Suprapubic skin (tissue), 4 donors: ENCODE measurements at regions not wholly inside any gene's neighbourhood (a gene's known extent, or its start where the extent isn't known, plus 50 kb on each side); places are given as distances from the start of the nearest gene placed in this dataset.
A peak's percentile ranks its signal among the peaks of the same experiment; 100 is the strongest.

Source experiments
- DNase-seq, 2 donors: peaks; one replicate each; pipeline ENCODE4 v3.0.0-alpha.2; 2019; ENCODE audit warnings: low spot score in 2 of 2
- H3K27ac ChIP-seq: fragments of 200-600 bp; sonication (generic); one replicate; pipeline ENCODE4 v1.5.1; 2019
- H3K27me3 ChIP-seq: fragments of 200-600 bp; sonication (generic); one replicate; pipeline ENCODE4 v1.5.1; 2019
- H3K36me3 ChIP-seq: fragments of 200-600 bp; sonication (generic); one replicate; pipeline ENCODE4 v1.5.1; 2019
- H3K4me1 ChIP-seq: fragments of 200-600 bp; sonication (generic); one replicate; pipeline ENCODE4 v1.5.1; 2019
- H3K4me3 ChIP-seq: fragments of 200-600 bp; sonication (generic); one replicate; pipeline ENCODE4 v1.5.1; 2019; ENCODE audit warnings: mild to moderate bottlenecking
- H3K9me3 ChIP-seq: fragments of 200-600 bp; sonication (generic); one replicate; pipeline ENCODE4 v1.5.1; 2019
- CTCF ChIP-seq, 2 donors: fragments of 200-600 bp in 1 of 2; fragments of 450-650 bp in 1 of 2; sonication (generic) in 1 of 2; IDR thresholded peaks; one replicate each; pipeline ENCODE4 v1.5.1; 2016 to 2019; ENCODE audit warnings: antibody characterized with exemption in 2 of 2, mild to moderate bottlenecking in 1 of 2, moderate library complexity in 1 of 2
- EP300 ChIP-seq: sonication (generic); formaldehyde crosslinking; IDR thresholded peaks from one replicate; pipeline ENCODE4 v1.6.1; 2017; ENCODE audit warnings: antibody characterized with exemption
- POLR2A ChIP-seq, 2 donors: fragments of 450-650 bp; IDR thresholded peaks; one replicate each; pipeline ENCODE4 v1.6.1; 2017; ENCODE audit warnings: antibody characterized with exemption in 2 of 2, mild to moderate bottlenecking in 2 of 2, moderate library complexity in 2 of 2
- POLR2AphosphoS5 ChIP-seq, 3 donors: sonication (generic); formaldehyde crosslinking; IDR thresholded peaks; one replicate each; pipeline ENCODE4 v1.6.1; 2017; ENCODE audit warnings: antibody characterized with exemption in 3 of 3
- WGBS: methylation state at CpG from one replicate; pipeline ENCODE4 v1.1.5; 2018; 5-methylcytosine and 5-hydroxymethylcytosine counted together

GRCh38 chr1:164054331-164054730 is 504.7 kb upstream of the PBX1 start:
- TF ChIP-seq EP300 (no peak), POLR2A (IDR thresholded peaks at IDR 0.05) (no peak), POLR2AphosphoS5 (IDR thresholded peaks at IDR 0.05) (no peak), CTCF (IDR thresholded peaks at IDR 0.05) (no peak)
- H3K36me3 ChIP-seq = no peaks in the 10 kb centered on the region
- H3K4me3 ChIP-seq = no peak overlapping the region
- 68% methylated on average over 4 of the region's 4 CpGs for WGBS
- DNase-seq = no peak
- H3K27me3 ChIP-seq = no peaks in the 10 kb centered on the region
- no peaks in the 10 kb centered on the region for H3K4me1 ChIP-seq
- no peak overlapping the region for H3K27ac ChIP-seq
- no peaks in the 10 kb centered on the region for H3K9me3 ChIP-seq

- TF ChIP-seq CTCF (IDR thresholded peaks at IDR 0.05) (no peak), EP300 (no peak), POLR2AphosphoS5 (IDR thresholded peaks at IDR 0.05) (no peak), POLR2A (IDR thresholded peaks at IDR 0.05) (no peak)
- Histone ChIP-seq H3K4me1 (no peaks in the 10 kb centered on the region), H3K36me3 (no peaks in the 10 kb centered on the region), H3K27me3 (no peaks in the 10 kb centered on the region), H3K4me3 (no peak overlapping the region), H3K9me3 (no peaks in the 10 kb centered on the region), H3K27ac (no peak overlapping the region)
- WGBS = 59% methylated on average over 4 of the region's 4 CpGs
- no peak for DNase-seq
Measured at GRCh38 chr1:164058198-164058597, 500.8 kb upstream of the PBX1 start.

- WGBS = 100% methylated on average over 3 of the region's 3 CpGs
- Histone ChIP-seq H3K27me3 (no peaks in the 10 kb centered on the region), H3K27ac (no peak overlapping the region), H3K9me3 (no peaks in the 10 kb centered on the region), H3K4me3 (no peak overlapping the region), H3K4me1 (no peaks in the 10 kb centered on the region), H3K36me3 (no peaks in the 10 kb centered on the region)
- TF ChIP-seq EP300 (no peak), POLR2A (IDR thresholded peaks at IDR 0.05) (no peak), POLR2AphosphoS5 (IDR thresholded peaks at IDR 0.05) (no peak), CTCF (IDR thresholded peaks at IDR 0.05) (no peak)
- peak in 1 of 2 donors; percentile 33 for DNase-seq
Measured at GRCh38 chr1:164061528-164061927, 497.5 kb upstream of the PBX1 start.

- Histone ChIP-seq H3K27me3 (no peaks in the 10 kb centered on the region), H3K4me1 (no peaks in the 10 kb centered on the region), H3K27ac (no peak overlapping the region), H3K9me3 (peaks cover under 1% of the 10 kb centered on the region), H3K36me3 (no peaks in the 10 kb centered on the region), H3K4me3 (no peak overlapping the region)
- no peak for DNase-seq
- WGBS = 58% methylated on average over 2 of the region's 2 CpGs
- TF ChIP-seq POLR2AphosphoS5 (IDR thresholded peaks at IDR 0.05) (no peak), CTCF (IDR thresholded peaks at IDR 0.05) (no peak), EP300 (no peak), POLR2A (IDR thresholded peaks at IDR 0.05) (no peak)
Measured at GRCh38 chr1:164064501-164064900, 494.5 kb upstream of the PBX1 start.

- H3K27ac ChIP-seq = no peak overlapping the region
- no peaks in the 10 kb centered on the region for H3K4me1 ChIP-seq
Measured at GRCh38 chr1:164071288-164071687, 487.7 kb upstream of the PBX1 start.

GRCh38 chr1:164086832-164087231 is 472.2 kb upstream of the PBX1 start:
- TF ChIP-seq POLR2AphosphoS5 (IDR thresholded peaks at IDR 0.05) (no peak), POLR2A (IDR thresholded peaks at IDR 0.05) (no peak), CTCF (IDR thresholded peaks at IDR 0.05) (no peak), EP300 (no peak)
- no peaks in the 10 kb centered on the region for H3K27me3 ChIP-seq
- no peaks in the 10 kb centered on the region for H3K9me3 ChIP-seq
- no peak for DNase-seq
- H3K36me3 ChIP-seq = no peaks in the 10 kb centered on the region
- no peak overlapping the region for H3K4me3 ChIP-seq
- no peak overlapping the region for H3K27ac ChIP-seq
- H3K4me1 ChIP-seq = no peaks in the 10 kb centered on the region

More at GRCh38 chr1:164071288-164071687, 487.7 kb upstream of the PBX1 start:
- no peak overlapping the region for H3K4me3 ChIP-seq
- DNase-seq = no peak
- no peaks in the 10 kb centered on the region for H3K36me3 ChIP-seq
- H3K9me3 ChIP-seq = peaks cover 28% of the 10 kb centered on the region
- no peak for TF ChIP-seq POLR2A (IDR thresholded peaks at IDR 0.05)
- WGBS = 98% methylated on average over 2 of the region's 2 CpGs
- H3K27me3 ChIP-seq = no peaks in the 10 kb centered on the region
